ENCODE measurements at regions not wholly inside any gene's neighbourhood (a gene's known extent, or its start where the extent isn't known, plus 50 kb on each side); places are given as distances from the start of the nearest gene placed in this dataset.

DNA sequence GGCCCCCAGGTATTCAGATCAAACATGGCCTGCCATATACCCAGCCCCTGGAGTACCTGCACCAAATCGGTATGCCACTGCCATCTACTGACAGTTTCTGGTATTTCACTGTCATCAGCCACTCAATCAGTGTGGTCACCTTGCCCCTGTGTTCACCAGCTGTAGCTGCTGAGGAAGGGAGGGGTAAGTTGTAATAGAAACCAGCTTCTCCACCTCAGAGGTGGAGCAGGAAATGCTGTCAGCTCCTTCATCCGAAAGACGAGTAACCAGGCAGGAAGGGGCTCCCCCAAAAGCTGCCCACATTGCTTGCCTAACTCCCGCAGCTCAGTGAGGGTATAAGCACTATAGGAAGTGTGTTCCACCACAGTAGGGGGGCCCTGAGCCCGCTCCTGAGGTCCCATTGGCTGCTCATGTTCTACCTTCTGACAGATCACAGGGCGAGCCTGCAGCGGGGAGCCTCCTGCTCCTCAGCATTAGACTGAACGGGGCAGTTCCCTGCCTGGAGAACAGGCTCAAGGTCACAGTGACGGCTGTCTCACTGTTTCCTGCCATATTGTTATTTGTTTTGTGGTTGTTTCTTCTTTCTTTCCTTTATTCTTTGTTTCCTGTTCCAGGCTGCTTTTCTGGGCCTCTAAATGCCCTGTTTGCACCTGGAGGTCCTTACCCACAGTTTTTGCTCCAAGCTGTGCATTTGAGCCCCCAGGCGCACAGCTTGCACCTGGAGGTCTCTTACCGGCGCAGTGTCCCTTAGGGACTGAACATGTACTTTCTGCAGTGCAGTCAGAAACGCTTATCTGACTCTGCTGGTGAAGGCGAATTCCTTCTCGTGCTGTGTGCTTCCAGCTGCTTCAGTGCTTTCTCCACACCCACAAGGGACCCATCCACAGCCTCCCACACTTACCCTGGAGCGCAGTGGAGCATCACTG lies 1638.3 kb downstream of the MRPL39 start:
- Histone ChIP-seq H4K20me1 (ENCODE audit: insufficient read depth, low read length) (no peaks in the 10 kb centered on the region), H3K9me2 (replicated peaks; ENCODE audit: insufficient read depth, low read length) (no peaks in the 10 kb centered on the region), H3K9me3 (replicated peaks; ENCODE audit: insufficient read depth, low read length) (no peaks in the 10 kb centered on the region), H3K79me2 (ENCODE audit: low read length) (no peaks in the 10 kb centered on the region), H2AFZ (ENCODE audit: low read length) (peak overlapping the region; percentile 85), H3K4me3 (ENCODE audit: low read length) (peak overlapping the region; percentile 48), H3K9ac (ENCODE audit: low read length) (peak overlapping the region; percentile 45; the same call in 1 of the 2 replicates), H3K4me1 (ENCODE audit: low read length) (peaks cover 5% of the 10 kb centered on the region; the same call in 1 of the 2 replicates), H3K27ac (ENCODE audit: low read length) (peak overlapping the region; percentile 81), H3K36me3 (replicated peaks; ENCODE audit: insufficient read depth, low read length) (no peaks in the 10 kb centered on the region), H3F3A (ENCODE audit: insufficient read depth, low read length) (peaks cover 9% of the 10 kb centered on the region; the same call in 1 of the 2 replicates), H3K4me2 (ENCODE audit: low read depth, low read length) (peak overlapping the region; percentile 81), H3K27me3 (replicated peaks; ENCODE audit: insufficient read depth, low read length) (no peaks in the 10 kb centered on the region)
- peak; percentile 96 for DNase-seq
- no peak for TF ChIP-seq EZH2 (optimal IDR thresholded peaks at IDR 0.05; ENCODE audit: low read depth, low read length)
- TF ChIP-seq, protein P1, sequence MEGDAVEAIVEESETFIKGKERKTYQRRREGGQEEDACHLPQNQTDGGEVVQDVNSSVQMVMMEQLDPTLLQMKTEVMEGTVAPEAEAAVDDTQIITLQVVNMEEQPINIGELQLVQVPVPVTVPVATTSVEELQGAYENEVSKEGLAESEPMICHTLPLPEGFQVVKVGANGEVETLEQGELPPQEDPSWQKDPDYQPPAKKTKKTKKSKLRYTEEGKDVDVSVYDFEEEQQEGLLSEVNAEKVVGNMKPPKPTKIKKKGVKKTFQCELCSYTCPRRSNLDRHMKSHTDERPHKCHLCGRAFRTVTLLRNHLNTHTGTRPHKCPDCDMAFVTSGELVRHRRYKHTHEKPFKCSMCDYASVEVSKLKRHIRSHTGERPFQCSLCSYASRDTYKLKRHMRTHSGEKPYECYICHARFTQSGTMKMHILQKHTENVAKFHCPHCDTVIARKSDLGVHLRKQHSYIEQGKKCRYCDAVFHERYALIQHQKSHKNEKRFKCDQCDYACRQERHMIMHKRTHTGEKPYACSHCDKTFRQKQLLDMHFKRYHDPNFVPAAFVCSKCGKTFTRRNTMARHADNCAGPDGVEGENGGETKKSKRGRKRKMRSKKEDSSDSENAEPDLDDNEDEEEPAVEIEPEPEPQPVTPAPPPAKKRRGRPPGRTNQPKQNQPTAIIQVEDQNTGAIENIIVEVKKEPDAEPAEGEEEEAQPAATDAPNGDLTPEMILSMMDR (IDR thresholded peaks at IDR 0.05; ENCODE audit: low read length): peak; percentile 92
- no peak for TF ChIP-seq EZH2phosphoT487 (IDR thresholded peaks at IDR 0.05; ENCODE audit: low read length)

GRCh38 chr21:23968008-23968407 lies 1639.3 kb downstream of the MRPL39 start:
- Histone ChIP-seq H3K9me2 (replicated peaks; ENCODE audit: insufficient read depth, low read length) (no peaks in the 10 kb centered on the region), H3K9ac (ENCODE audit: low read length) (no peak overlapping the region), H3K9me3 (replicated peaks; ENCODE audit: insufficient read depth, low read length) (no peaks in the 10 kb centered on the region), H3K27me3 (replicated peaks; ENCODE audit: insufficient read depth, low read length) (no peaks in the 10 kb centered on the region), H3K79me2 (ENCODE audit: low read length) (no peaks in the 10 kb centered on the region), H3F3A (ENCODE audit: insufficient read depth, low read length) (peaks cover 9% of the 10 kb centered on the region; the same call in 1 of the 2 replicates), H2AFZ (ENCODE audit: low read length) (no peak overlapping the region), H3K27ac (ENCODE audit: low read length) (no peak overlapping the region), H3K4me2 (ENCODE audit: low read depth, low read length) (no peak overlapping the region), H4K20me1 (ENCODE audit: insufficient read depth, low read length) (no peaks in the 10 kb centered on the region), H3K4me3 (ENCODE audit: low read length) (no peak overlapping the region), H3K4me1 (ENCODE audit: low read length) (peaks cover 5% of the 10 kb centered on the region; the same call in 1 of the 2 replicates), H3K36me3 (replicated peaks; ENCODE audit: insufficient read depth, low read length) (no peaks in the 10 kb centered on the region)
- TF ChIP-seq, protein P1 (IDR thresholded peaks at IDR 0.05; ENCODE audit: low read length): no peak
- TF ChIP-seq EZH2phosphoT487 (IDR thresholded peaks at IDR 0.05; ENCODE audit: low read length): no peak
- TF ChIP-seq EZH2 (optimal IDR thresholded peaks at IDR 0.05; ENCODE audit: low read depth, low read length): no peak
- no peak for DNase-seq

DNA sequence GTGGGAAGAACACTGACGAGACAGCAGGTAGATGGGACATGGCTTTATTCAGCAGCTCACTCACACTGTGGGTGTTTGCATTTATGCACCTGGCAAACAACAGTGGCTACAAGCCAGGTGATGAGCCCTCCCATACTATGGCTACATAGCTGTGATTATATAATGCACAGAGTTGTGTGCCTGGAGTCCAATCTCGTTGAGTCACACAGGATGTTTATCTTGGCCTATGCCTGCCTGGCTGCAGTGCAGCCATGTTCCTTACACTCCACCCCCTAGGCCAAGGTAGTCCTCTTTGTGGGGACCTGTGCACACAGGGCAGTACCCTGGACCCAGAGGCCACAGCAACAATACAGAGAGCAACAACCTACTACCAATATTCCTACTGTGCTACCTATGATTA lies 1643.8 kb downstream of the MRPL39 start:
- Histone ChIP-seq H3F3A (ENCODE audit: insufficient read depth, low read length) (no peaks in the 10 kb centered on the region), H3K9ac (ENCODE audit: low read length) (no peak overlapping the region), H2AFZ (ENCODE audit: low read length) (no peak overlapping the region), H4K20me1 (ENCODE audit: insufficient read depth, low read length) (no peaks in the 10 kb centered on the region), H3K9me3 (replicated peaks; ENCODE audit: insufficient read depth, low read length) (no peaks in the 10 kb centered on the region), H3K27ac (ENCODE audit: low read length) (no peak overlapping the region), H3K4me3 (ENCODE audit: low read length) (no peak overlapping the region), H3K79me2 (ENCODE audit: low read length) (no peaks in the 10 kb centered on the region), H3K9me2 (replicated peaks; ENCODE audit: insufficient read depth, low read length) (no peaks in the 10 kb centered on the region), H3K4me1 (ENCODE audit: low read length) (no peaks in the 10 kb centered on the region), H3K27me3 (replicated peaks; ENCODE audit: insufficient read depth, low read length) (no peaks in the 10 kb centered on the region), H3K36me3 (replicated peaks; ENCODE audit: insufficient read depth, low read length) (no peaks in the 10 kb centered on the region), H3K4me2 (ENCODE audit: low read depth, low read length) (no peak overlapping the region)
- no peak for DNase-seq
- TF ChIP-seq, protein P1 (IDR thresholded peaks at IDR 0.05; ENCODE audit: low read length): no peak
- TF ChIP-seq EZH2phosphoT487 (IDR thresholded peaks at IDR 0.05; ENCODE audit: low read length) (no peak), EZH2 (optimal IDR thresholded peaks at IDR 0.05; ENCODE audit: low read depth, low read length) (no peak)
